ENCODE measurements at regions not wholly inside any gene's neighbourhood (a gene's known extent, or its start where the extent isn't known, plus 50 kb on each side); places are given as distances from the start of the nearest gene placed in this dataset.
"Not testable (repeated sequence)": the region's sequence is repeated elsewhere in the genome, so short reads cannot be mapped to it uniquely, and the experiment has no call there.

DNA sequence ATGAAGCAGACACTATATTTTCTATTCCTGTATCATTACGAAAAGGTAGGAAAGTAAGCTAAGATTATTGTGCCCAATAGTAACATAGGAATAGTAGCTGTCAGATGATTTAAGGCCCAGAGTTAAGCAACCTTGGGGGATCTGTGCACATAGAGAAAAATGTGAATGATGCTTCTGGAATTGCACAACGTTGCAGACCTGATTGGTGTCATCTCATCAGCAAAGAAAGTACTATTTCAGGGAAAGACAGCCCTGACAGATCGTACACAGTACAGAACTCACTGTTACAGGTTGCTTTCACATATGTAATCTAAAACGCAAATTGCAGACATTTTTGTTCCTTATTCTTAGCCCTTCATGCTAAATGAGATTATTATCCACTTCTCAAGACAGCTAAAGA lies 535.9 kb downstream of the TRIB2 start:
- no peak for DNase-seq

- no peak for DNase-seq
Measured at GRCh38 chr2:13255485-13255884, 538.7 kb downstream of the TRIB2 start.

DNA sequence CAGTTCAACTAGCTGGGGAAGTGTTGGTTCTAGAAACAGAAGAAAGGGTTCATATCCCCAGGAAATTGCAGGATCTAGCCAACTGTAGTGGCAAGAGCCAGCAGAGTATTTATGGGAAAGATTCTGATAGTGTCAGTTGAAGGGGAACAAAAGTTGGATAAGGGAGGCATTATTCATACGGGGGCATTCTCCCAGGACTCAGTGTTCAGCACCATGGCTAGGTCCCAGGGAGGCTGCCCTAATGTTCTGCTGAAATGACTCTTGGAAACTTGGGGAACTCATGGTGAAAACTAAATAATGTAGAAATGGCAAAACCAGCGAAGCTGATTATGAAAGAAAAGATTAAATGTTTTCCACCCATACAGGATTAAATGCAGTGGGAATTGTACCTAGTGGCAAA lies 543.7 kb downstream of the TRIB2 start:
- no peak for DNase-seq

- DNase-seq, result no peak
Measured at GRCh38 chr2:13266166-13266565, 549.4 kb downstream of the TRIB2 start.

GRCh38 chr2:13284688-13285087 lies 568.0 kb downstream of the TRIB2 start:
- DNase-seq, result no peak

DNA sequence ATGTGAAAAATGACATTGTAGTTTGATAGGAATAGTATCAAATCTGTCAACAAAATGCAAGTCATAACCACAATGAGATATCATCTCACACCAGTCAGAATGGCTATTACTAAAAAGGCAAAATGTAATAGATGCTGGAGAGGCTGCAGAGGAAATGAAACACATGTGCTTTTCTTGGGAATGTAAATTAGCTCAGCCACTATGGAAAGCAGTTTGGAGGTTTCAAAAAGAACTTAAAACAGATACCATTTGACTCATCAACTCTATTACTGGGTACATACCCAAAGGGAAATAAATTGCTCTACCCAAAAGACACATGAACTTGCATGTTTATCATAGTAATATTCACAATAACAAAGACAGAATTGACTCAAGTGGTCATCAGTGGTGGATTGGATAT lies 572.6 kb downstream of the TRIB2 start:
- DNase-seq, result no peak

GRCh38 chr2:13308478-13308805 lies 591.7 kb downstream of the TRIB2 start:
- not testable (repeated sequence) for DNase-seq

- DNase-seq, result no peak
Measured at GRCh38 chr2:13308989-13309388, 592.3 kb downstream of the TRIB2 start.

GRCh38 chr2:13332060-13332459 lies 615.3 kb downstream of the TRIB2 start:
- no peak for DNase-seq

- not testable (repeated sequence) for DNase-seq
Measured at GRCh38 chr2:13334071-13334470, 617.3 kb downstream of the TRIB2 start.

- no peak for DNase-seq
Measured at GRCh38 chr2:13334545-13334944, 617.8 kb downstream of the TRIB2 start.

DNA sequence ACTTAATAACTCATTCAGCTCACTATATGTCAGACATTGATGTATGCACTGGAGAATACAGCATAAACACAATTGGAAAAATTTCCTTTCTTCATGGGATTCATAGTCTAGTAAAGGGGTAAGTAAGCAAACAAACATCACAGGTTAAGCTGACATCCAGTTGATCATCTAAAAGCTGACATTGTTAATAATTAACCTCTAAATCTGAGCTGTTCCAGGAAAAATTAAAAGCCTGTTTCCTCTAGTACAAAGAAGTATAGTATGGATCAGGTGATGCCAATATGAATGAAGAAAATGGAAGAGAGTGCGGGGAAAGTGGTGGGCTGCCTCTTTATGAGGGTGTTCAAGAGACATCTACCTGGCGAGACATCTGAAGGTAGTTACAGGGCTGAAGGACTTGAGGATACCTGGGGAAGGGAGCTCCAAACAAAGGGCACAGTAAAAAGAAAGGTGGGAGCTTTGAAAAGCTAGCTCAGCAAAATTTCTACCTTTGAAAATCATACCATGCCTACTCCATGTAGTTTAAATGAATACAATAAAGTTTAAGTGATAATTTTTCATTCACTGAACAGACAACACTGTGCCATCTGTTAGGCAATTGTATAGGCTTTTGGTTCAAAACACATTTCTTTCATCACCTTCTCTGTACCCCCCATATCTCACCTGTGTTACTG lies 619.3 kb downstream of the TRIB2 start:
- no peak for DNase-seq

DNA sequence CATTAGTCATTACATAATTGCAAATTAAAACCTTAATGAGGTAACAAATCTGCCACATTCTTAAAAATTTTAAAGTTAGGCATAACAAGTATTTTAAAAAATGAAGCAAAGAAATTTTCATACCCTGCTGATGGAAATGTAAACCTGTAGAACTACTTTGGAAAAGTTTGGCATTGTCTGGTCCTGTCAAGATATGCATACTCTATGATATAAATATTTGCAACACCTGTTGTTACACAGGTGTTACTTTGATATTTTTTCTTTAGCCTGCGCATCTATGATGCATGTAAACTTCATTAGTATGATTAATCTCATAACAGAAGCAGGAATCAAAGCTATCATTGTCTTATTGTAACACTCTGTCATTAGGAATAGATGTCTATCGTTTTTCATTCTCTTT lies 634.3 kb downstream of the TRIB2 start:
- no peak for DNase-seq

DNA sequence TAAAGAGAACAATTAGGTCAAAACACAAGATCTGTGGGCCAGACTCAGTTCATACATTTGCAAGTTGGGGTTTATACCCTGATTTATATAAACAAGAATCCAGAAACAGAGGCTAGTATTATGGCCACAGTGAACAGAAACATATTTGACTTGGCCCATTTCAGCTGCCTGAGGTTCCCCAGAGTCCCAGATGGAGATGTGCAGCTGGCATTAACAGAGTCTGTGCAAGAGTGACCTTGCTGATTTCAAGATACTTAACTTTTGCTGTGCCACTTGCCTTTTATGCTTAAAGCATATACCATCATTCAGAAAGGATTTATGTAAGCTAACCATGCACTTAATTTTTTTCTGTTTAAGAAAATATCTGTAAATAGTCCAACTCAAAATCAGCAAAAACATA lies 636.3 kb downstream of the TRIB2 start:
- no peak for DNase-seq

GRCh38 chr2:13354031-13354430 lies 637.3 kb downstream of the TRIB2 start:
- DNase-seq, result no peak

DNA sequence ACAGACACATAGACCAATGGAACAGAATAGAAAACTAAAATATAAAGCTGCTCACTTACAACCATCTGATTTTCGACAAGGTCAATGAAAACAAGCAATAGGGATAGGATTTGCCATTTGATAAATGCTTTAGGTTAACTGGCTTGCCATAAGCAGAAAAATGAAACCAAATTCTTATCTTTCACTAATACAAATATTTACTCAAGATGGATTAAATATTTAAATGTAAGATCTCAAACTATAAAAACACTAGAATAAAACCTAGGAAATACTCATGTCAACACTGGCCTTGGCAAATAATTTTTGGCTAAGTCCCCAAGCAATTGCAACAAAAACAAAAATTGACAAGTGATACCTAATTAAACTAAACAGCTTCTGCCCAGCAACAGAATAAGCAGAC lies 665.2 kb downstream of the TRIB2 start:
- DNase-seq, result not testable (repeated sequence)

DNA sequence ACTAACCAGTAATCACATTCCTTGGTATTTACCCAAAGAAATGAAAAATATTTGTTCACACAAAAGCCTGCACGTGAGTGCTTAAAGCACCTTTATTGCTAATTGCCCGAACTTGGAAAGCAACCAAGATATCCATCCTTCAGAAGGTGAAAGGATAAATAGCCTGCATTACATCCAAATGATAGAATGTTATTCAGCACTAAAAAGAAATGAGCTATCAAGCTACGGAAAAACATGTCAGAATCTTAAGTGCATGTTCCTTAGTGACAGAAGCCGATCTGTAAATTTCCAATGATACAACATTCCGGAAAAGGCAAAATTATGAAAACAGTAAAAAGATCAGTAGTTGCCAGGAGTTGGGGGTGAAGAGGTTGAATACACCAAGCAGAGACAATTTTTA lies 672.4 kb downstream of the TRIB2 start:
- not testable (repeated sequence) for DNase-seq

GRCh38 chr2:13390676-13391075 lies 673.9 kb downstream of the TRIB2 start:
- no peak for DNase-seq

GRCh38 chr2:13401312-13401711 lies 684.6 kb downstream of the TRIB2 start:
- no peak for DNase-seq

DNA sequence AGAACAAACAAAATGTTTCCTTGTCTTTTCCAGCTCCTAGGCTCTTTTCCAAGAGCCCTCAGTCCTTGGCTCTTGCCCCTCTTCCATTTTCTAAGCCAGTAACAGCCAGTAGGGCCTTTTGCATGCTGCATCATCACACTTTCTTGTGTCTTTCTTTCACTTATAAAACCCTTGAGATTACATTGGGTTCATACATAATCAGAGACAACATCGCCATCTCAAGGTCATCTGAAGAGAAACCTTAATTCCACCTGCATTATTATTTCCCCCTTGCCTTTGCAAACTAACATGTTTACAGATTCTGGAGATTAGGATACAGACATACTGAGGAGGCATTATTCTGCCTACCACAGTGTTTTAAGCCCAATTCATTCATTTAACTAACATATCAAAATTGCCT lies 697.3 kb downstream of the TRIB2 start:
- no peak for DNase-seq

- DNase-seq, result no peak
Measured at GRCh38 chr2:13414897-13415296, 698.2 kb downstream of the TRIB2 start.

GRCh38 chr2:13433954-13434353 lies 717.2 kb downstream of the TRIB2 start:
- no peak for DNase-seq

GRCh38 chr2:13443554-13444261 lies 727.0 kb downstream of the TRIB2 start:
- not testable (repeated sequence) for DNase-seq

GRCh38 chr2:13462464-13462863 lies 745.7 kb downstream of the TRIB2 start:
- no peak for DNase-seq

DNA sequence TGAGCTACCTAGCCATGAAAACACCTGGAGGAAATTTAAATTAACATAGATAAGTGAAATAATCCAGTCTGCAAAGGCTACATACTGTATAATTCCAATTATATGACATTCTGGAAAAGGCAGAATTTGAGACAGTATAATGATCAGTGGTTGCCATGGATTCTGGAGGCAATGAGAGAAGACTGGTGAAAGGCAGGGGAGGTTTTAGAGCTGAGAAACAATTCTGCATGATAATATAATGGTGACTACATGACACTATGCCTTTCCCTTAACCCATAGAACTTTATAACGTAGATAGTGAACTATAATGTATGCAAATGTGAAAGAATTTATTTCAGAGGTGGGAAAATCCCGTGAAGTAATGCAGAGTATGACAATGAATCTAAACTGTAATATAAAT lies 749.3 kb downstream of the TRIB2 start:
- DNase-seq, result no peak

Measured in activated effector memory CD4-positive, alpha-beta T cell treated with Interleukin-2 at 50 U/mL for 16 hours (primary cell).